Myocyte (in vitro differentiated cells): ENCODE measurements at regions not wholly inside any gene's neighbourhood (a gene's known extent, or its start where the extent isn't known, plus 50 kb on each side); places are given as distances from the start of the nearest gene placed in this dataset.
A peak's percentile ranks its signal among the peaks of the same experiment; 100 is the strongest.
"Not testable (repeated sequence)": the region's sequence is repeated elsewhere in the genome, so short reads cannot be mapped to it uniquely, and the experiment has no call there.

Experiments used
- DNase-seq: peaks from one replicate; pipeline ENCODE4 v3.0.0-alpha.2; 2012; ENCODE audit warnings: low read depth

- no peak for DNase-seq
Observed at GRCh38 chr5:89309268-89309667, 426.3 kb upstream of the MEF2C start.

- no peak for DNase-seq
Observed at GRCh38 chr5:89308606-89309040, 425.6 kb upstream of the MEF2C start.

GRCh38 chr5:89307972-89308371 is 425.0 kb upstream of the MEF2C start:
- DNase-seq, result no peak

DNA sequence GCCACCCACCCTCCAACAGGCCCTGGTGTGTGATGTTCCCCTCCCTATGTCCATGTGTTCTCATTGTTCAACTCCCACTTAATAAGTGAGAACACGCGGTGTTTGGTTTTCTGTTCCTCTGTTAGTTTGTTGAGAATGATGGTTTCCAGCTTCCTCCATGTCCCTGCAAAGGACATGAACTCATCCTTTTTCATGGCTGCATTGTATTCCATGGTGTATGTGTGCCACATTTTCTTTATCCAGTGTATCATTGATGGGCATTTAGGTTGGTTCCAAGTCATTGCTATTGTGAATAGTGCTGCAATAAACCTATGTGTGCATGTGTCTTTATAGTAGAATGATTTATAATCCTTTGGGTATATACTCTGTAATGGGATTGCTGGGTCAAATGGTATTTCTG is 424.2 kb upstream of the MEF2C start:
- DNase-seq, result not testable (repeated sequence)

DNA sequence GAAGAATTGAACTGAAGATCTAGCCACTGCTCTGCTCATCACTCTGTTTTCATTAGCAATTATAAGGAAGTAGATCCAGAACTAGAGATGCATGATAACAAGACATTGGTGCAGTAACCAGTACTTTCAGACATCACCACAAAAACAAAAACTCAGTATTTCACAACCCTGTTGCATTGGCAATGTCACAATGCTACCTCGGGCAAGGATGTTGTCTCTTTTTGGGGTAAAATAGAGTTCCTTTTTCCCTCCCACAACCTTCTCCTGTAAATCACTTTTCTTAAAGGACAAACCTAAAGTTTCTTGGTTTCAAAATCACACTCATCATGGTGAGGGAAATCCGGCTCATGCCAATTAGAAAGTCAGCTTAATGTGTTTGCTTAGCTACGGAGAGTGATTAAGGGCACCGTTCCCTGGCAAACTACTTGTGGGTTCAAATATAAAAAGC is 420.1 kb upstream of the MEF2C start:
- DNase-seq, result no peak

DNA sequence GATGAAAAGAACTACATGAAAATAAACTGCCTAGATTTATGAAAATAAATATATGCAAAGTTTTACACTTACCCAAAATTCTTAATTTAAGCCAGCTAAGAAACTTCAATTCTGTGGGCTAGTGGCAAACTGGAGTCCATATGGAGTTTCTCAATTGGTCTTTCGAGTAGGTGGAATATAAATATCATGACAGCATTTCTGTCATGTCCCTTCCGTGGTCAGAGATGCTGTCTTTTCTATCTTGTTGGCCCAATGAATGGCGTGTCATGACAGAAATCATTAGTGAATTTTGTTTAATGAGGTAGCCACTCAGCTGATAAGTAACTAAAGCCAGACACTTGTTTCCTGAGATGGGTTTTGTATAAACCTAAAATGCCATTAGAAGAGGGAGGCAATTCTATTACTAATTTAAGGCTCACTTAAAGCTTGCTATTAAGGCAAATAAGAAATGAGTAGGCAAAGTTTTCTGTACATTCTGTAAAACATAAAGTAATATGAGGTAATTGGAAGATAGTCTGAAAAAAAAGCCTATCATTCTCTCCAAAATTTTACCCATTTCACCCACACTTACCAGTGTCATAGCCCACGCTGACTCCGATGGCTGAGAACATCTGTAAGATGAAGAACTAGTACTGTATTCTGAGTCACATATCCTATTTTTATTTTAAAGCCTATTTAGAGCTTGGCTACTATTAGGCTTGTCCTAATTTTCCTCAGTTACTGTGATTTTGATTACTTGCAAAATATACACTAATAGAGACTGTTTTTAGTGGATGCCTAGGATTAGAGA is 419.3 kb upstream of the MEF2C start:
- DNase-seq, result no peak

DNA sequence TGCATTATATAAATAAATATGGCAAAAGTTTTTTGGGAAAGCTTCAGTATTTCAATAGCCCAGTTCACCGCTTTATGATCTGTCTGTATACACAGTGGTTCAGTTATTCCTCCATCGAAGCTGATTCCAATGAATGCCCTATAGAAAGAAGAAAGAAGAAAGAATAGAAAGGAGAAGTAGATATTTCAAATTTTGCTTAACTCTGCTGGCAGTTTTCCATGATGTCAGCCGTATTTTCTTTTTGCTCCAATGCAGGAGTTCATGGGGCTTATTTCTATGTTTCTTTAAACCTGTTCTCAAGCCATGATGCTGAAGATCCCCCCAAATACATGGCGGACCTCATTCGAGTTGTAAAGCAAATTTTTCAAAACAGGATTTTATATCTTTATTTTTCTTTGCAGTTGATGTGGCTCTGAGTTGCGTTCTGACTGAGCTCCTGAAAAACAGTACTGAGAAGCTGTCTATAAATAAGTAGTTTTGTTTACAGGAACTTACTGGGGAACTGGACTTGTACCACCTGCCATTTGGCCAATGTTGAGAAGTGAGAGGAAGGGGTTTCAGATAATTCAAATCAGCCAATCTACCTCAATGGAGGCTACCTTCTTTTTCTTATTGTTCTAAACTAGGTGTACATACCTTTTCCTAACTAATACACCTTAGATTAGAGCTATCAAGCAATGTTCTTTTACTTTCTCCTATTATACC is 418.5 kb upstream of the MEF2C start:
- DNase-seq, result no peak

- DNase-seq, result no peak
Observed at GRCh38 chr5:89300426-89300970, 417.5 kb upstream of the MEF2C start.

DNA sequence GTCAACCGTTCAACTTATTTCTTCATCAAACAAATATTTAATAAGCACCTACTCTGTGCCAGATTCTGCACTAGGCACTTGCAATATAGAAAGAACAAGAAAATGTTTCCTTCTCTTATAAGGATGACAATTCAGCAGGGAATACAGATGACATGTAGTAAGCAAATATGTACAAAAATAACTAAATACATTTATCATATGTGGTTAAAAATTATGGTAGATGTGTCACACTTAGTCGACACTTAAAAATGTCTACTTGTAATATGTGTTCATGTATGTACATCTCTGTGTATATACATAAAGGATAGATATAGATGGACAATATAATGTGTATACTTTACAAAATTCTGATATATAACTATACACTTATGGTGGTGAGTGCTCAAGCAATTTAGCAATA is 417.0 kb upstream of the MEF2C start:
- DNase-seq, result no peak

DNA sequence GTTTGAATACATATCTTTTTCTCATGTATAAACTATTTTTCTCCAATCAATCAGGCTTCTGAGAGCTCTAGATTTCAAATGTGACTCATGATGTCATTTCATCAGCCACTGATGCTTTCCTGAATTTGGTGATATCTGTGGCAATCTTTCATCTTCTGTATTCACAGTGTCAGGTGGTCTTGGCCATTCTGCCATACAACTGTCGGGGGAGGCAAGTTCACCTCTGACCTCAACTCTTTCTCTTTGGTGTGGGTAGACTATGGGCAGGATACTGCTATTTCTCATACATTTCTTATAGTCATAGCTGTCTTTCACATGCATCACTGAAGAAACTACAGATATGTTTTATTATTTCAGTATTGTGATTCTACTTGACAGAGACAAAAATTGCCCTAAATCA is 414.1 kb upstream of the MEF2C start:
- no peak for DNase-seq

GRCh38 chr5:89293810-89294209 is 410.8 kb upstream of the MEF2C start:
- peak; percentile 43 for DNase-seq

DNA sequence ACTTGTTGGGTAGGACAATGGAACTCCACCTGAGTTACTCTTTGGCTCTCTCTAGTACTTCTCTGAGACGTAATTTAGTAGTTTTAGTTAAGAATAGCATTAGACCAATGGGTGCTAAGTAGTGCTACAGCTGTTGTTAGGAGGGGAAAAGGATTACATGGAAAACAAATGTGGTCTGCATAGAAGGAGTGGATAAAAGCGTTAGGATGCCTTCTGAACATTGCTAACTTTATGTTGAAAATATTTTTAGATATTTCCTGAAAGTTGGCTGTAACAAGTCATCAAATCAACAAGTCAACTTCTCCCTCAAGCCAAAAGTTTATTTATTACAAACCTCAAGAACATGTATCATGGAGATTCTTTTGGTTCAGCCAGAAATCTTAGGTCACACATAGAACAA is 409.5 kb upstream of the MEF2C start:
- DNase-seq, result peak; percentile 73

GRCh38 chr5:89289604-89290003 is 406.6 kb upstream of the MEF2C start:
- no peak for DNase-seq

DNA sequence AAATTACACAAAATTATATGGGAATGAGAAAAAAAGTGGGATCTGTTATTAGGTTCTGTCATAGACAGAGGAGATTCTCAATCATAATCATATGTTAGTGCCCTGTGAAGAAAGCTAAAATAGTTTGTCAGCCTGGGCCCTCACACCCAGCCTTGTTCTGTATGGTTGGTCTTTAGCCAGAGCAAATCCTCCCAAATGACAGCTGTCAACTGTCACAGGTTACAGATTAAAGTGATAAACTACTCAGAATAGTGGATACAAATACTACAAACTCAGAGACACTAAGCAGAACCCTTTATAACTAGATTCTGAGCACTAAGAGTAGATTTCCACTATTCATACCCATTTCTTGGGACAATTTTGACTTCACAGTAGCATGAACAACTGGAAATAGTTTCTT is 405.0 kb upstream of the MEF2C start:
- DNase-seq, result peak; percentile 41

- no peak for DNase-seq
Observed at GRCh38 chr5:89286320-89286719, 403.3 kb upstream of the MEF2C start.

GRCh38 chr5:89283728-89284493 is 400.9 kb upstream of the MEF2C start:
- DNase-seq, result no peak

GRCh38 chr5:89282554-89283510 is 399.8 kb upstream of the MEF2C start:
- DNase-seq, result peak; percentile 69

- DNase-seq, result no peak
Observed at GRCh38 chr5:89281766-89282553, 399.0 kb upstream of the MEF2C start.

DNA sequence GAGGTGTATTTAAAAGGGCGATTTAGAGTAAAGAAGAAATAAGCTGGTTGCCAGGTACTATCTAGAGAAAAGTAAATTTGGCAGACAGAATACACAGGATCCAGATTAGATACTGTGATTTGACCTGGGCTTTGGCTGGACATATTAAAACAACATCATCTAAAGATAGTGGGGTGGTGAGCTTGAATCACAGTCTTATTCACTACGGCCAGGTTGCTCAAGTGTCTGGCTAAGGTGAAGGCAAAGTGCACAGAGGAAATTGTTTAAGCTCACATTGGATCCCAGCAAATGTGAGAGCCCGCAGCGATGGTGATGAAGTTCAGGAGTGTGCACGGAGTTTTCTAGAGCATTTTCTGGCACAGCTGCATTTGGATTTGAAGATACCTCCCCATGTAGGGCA is 398.2 kb upstream of the MEF2C start:
- no peak for DNase-seq
